ENCODE measurements at regions not wholly inside any gene's neighbourhood (a gene's known extent, or its start where the extent isn't known, plus 50 kb on each side); places are given as distances from the start of the nearest gene placed in this dataset.

DNA sequence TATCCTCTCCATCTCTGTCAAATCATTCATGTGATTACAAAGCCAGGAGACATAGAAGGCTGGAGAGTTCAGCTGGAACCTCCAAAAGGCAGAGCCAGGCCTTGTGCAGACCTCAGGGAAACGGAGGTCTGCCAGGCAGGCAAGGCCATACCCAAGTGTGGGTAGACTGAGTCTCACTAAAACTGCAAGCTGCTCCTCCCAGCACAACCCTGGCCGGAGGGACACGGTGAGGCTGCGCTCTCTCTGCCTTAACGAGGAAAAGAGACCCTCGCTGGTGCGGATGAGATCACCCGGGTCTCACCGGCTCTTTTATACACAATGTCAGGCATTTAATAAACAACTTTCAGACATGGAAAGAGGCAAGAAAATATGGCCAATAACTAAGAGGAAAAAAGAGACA is 66.1 kb upstream of the INPP5A start (continued):
- TF ChIP-seq ZBTB5 (IDR thresholded peaks at IDR 0.05) (no peak), IFI16 (CRISPR knock-in tag; IDR thresholded peaks at IDR 0.05) (no peak)

DNA sequence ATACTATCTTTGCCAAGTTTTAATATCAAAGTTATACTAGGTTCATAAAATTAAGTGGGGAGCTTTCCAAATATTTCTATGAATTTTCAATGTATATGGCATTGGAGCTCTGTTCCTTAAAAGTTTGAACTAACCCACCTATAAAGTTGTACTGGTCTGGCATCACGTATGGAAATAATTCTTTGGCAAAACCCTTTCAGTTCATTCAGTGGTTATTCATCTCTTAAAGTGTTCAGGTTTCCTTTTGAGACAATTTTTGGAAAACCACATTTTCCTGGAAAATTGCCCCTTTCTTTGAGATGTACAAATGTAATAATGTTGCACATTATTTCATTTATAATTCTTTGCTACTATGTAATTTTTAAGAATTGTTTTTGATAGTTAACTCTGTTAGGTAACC is 62.5 kb upstream of the INPP5A start:
- ATAC-seq (no peak), FAIRE-seq (no peak), DNase-seq (ENCODE audit: extremely low read depth in 1 of 4, low spot score in 3 of 4) (no peak)
- H3K9me3 ChIP-seq (replicated peaks; ENCODE audit: control insufficient read depth, insufficient read depth, low read depth, low read length) = no peaks in the 10 kb centered on the region
- no peaks in the 10 kb centered on the region for H4K20me1 ChIP-seq (replicated peaks; ENCODE audit: control insufficient read depth, insufficient read depth, low read length)
- peaks cover 0 to 39% of the 10 kb centered on the region in 2 experiments; a peak in 3 of 5 replicates for H3K27me3 ChIP-seq (ENCODE audit: control insufficient read depth in 2 of 2, insufficient read depth in 2 of 2, low read length in 2 of 2)
- H2AFZ ChIP-seq (ENCODE audit: low read depth, low read length) = no peak overlapping the region
- H3K9ac ChIP-seq (ENCODE audit: insufficient read depth in 1 of 2, low read depth in 2 of 2, low read length in 2 of 2) = no peak overlapping the region
- CTCF ChIA-PET (ENCODE audit: low intra/inter-chr PET ratio) = no interaction called here
- no peaks in the 10 kb centered on the region for H3K36me3 ChIP-seq (ENCODE audit: control insufficient read depth, insufficient read depth, low read length)
- H3K4me3 ChIP-seq = no peak overlapping the region
- POLR2A ChIA-PET = no interaction called here
- H3K9me1 ChIP-seq (ENCODE audit: control insufficient read depth, insufficient read depth, low read length) = no peaks in the 10 kb centered on the region
- H3K79me2 ChIP-seq (ENCODE audit: control insufficient read depth, insufficient read depth, low read length) = no peaks in the 10 kb centered on the region
- no TSS peak for BruUV-seq (replicated peaks)
- H3K4me1 ChIP-seq (replicated peaks in 1 of 2; ENCODE audit: control insufficient read depth in 2 of 2, insufficient read depth in 2 of 2, low read length in 2 of 2) = no peaks in the 10 kb centered on the region; a peak in 1 of 5 replicates
- no peak overlapping the region for H3K4me2 ChIP-seq (ENCODE audit: insufficient read depth, low read length)
- in situ Hi-C loops (cut with MboI) = no loop called here
- WGBS (ENCODE audit: insufficient coverage, low coverage, missing lambda C conversion rate) = 0% methylated on average over 1 of the region's 1 CpG
- intact Hi-C loops (cut with micrococcal nuclease) = no loop called here
- no peak overlapping the region for H3K27ac ChIP-seq (ENCODE audit: extremely low read depth, low read depth, low read length)
- TF ChIP-seq ZNF124 (CRISPR knock-in tag; IDR thresholded peaks at IDR 0.05) = no peak
- TF ChIP-seq, protein P1, sequence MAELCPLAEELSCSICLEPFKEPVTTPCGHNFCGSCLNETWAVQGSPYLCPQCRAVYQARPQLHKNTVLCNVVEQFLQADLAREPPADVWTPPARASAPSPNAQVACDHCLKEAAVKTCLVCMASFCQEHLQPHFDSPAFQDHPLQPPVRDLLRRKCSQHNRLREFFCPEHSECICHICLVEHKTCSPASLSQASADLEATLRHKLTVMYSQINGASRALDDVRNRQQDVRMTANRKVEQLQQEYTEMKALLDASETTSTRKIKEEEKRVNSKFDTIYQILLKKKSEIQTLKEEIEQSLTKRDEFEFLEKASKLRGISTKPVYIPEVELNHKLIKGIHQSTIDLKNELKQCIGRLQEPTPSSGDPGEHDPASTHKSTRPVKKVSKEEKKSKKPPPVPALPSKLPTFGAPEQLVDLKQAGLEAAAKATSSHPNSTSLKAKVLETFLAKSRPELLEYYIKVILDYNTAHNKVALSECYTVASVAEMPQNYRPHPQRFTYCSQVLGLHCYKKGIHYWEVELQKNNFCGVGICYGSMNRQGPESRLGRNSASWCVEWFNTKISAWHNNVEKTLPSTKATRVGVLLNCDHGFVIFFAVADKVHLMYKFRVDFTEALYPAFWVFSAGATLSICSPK (IDR thresholded peaks at IDR 0.05; ENCODE audit: borderline replicate concordance) = no peak
- TF ChIP-seq SFPQ (IDR thresholded peaks at IDR 0.05; ENCODE audit: low read depth, low read length) = no peak
- TF ChIP-seq ATF4 (CRISPR knock-in tag; IDR thresholded peaks at IDR 0.05) = no peak
- no peak for TF ChIP-seq ZKSCAN8 (CRISPR knock-in tag; IDR thresholded peaks at IDR 0.05)
- no peak for TF ChIP-seq HMGN3 (IDR thresholded peaks at IDR 0.05; ENCODE audit: borderline replicate concordance, extremely low read depth, insufficient read length, low read depth, low read length)
- TF ChIP-seq RB1 (IDR thresholded peaks at IDR 0.05; ENCODE audit: low read depth) = no peak
